Ecto neural progenitor cell (in vitro differentiated cells): ENCODE measurements at regions not wholly inside any gene's neighbourhood (a gene's known extent, or its start where the extent isn't known, plus 50 kb on each side); places are given as distances from the start of the nearest gene placed in this dataset.
A peak's percentile ranks its signal among the peaks of the same experiment; 100 is the strongest.

Experiments used
- DNase-seq: peaks from one replicate; pipeline ENCODE4 v3.0.0-alpha.2; 2018; ENCODE audit warnings: low spot score

DNA sequence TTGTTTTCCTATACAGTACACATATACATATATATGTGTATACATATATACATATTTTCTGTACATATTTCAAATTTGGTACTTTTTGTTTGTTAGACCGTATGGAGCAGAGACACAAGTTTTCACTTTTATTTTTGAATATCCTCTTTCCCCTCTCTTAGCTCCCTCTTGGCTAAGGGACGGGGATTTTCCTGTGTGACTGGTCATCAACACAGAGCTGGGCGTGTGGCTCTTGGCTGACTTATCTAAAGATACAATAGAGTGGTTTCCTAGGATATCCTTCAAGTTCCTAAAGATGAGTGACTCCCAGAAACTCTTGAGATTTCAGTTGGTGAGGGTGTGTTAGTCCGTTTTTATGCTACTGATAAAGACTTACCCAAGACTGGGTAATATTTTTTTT lies 1404.5 kb upstream of the TMEM132C start:
- DNase-seq: no peak

- DNase-seq: no peak
Measured at GRCh38 chr12:126869644-126870043, 1397.3 kb upstream of the TMEM132C start.

GRCh38 chr12:126873701-126874100 lies 1393.3 kb upstream of the TMEM132C start:
- DNase-seq: no peak

GRCh38 chr12:126874427-126875026 lies 1392.4 kb upstream of the TMEM132C start:
- peak; percentile 90 for DNase-seq

DNA sequence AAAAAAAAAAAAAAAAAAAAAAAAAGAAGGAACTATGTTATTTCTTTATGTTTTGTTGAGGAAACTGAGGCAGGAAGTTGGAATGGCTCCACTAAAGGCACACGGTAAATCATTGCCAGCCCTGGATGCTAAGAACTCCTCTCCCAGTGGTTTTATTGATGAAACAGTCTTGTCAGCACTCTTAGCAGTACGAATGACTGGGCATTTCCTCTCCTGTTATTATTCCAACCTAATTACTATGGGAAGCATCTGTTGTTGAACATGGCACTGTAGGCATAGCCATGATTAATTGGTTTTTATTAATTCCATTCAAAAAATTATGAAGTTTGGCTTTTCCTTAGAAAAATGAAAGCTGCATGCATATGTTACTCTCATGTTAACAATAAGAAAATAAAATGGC lies 1387.1 kb upstream of the TMEM132C start:
- no peak for DNase-seq

- no peak for DNase-seq
Measured at GRCh38 chr12:126883697-126884096, 1383.3 kb upstream of the TMEM132C start.

DNA sequence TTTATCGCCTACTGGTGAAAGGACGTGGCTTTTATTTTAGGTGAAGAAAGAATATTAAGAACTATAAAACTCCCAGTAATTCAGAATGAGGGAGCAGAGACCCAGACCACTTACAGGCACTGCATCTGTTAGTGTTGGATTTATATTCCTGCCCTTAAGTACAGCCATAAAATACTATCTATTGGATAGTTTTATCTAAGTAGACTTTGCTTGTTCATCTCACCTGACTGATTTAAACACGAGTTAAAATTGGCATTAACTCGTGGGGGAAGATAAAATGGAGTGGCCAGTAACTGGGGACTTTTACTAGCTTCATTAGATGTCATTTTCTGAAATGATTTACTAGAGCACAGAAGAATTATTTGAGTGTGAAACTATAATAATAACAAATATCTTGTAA lies 1377.5 kb upstream of the TMEM132C start:
- no peak for DNase-seq

DNA sequence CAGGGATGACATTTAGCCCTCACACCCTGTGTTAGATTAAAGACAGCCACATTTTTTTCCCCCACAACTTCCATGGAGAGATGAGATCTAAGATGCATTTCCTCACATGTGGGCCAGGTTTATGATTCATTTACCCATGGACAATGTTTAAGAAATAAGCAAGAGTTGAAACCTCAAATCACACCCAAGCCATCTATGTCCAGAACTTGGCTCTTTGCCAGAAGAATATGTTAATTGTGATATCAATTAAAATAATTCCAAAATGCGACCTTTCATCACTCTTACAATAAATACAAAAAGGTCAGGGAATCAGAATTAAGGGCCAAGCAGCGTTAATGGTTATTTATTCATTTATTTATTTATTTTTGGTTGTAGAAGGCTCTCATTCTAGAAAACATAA lies 1376.9 kb upstream of the TMEM132C start:
- DNase-seq: no peak

DNA sequence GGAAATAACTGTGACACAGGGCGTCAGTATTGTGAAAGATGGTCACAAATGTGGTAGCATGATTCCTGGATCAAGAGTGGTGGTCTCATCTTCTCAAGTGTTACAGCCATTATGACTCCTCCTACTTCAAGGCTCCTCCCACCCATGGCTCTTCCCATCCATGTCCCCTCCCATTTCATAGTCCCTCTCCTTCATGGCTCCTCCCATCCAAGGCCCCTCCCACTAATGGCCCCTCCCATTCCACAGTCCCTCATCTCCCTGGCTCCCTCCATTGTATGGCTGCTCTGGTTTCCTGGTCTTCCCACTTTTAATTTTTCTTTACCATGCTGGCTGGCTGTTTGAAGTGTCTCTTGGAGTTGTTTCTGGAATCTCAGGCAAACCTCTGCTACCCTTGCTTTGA lies 1375.2 kb upstream of the TMEM132C start:
- no peak for DNase-seq

DNA sequence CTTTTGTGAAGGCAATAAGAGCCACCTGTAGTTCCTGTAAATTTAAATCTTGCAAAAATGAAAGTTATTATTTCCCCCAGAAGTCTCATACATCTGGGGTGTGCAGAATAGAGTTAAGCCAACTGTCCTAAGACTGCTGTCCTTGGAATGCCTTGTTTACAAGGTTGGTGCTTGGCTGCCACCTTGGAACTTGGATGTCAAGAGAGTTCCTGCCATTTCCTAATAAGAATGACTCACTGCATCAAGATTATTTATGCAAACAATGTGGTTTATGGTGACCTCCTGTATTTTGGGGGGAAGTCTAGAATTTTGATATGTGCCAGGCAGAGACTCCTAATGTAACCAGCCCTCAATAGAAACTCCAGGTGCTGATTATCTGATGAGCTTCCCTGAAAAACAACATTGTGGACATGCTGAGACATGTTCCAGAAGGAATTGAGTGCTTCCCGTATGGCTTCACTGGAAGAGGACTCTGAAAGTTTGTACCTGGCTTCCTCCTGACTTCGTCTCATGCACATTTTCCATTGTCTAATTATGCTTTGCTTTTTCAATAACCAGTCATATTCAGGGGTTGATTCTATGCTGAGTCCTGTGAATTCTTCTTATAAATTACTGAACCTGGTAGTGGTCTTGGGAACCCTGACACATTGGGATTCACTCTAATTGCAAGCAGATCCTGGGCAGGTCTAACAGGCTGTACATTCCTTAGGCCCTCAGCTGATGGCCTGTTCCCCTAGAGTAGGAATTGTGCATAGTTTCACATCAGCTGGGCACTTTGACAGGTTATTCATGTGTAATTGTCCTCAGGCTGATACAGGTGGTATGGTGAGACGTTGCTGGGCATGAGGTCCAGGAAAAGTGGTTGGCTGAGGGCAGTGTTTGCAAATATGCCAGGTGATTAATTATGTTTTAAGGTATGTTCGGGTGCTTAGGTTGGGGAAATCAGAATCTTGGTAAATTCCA lies 1370.7 kb upstream of the TMEM132C start:
- no peak for DNase-seq

DNA sequence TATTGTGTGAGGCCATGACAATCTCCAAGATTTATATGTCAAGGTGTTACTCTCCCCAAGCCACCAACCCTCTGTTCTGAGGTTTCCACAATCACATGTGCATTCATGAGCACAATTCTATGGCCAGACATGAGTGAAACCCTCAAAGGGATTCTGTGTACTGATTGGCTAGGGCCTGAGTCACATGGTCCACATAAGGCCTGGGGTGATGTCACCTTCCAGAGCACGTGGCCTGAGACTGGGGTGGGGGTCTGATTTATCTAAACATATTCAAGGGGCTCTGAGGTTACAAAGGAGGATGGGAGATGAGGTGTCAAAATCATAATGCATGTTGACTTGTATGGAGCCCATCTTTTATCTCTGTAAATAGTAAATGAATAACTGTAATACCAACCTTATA lies 1369.9 kb upstream of the TMEM132C start:
- no peak for DNase-seq

- DNase-seq: no peak
Measured at GRCh38 chr12:126897778-126898177, 1369.2 kb upstream of the TMEM132C start.

DNA sequence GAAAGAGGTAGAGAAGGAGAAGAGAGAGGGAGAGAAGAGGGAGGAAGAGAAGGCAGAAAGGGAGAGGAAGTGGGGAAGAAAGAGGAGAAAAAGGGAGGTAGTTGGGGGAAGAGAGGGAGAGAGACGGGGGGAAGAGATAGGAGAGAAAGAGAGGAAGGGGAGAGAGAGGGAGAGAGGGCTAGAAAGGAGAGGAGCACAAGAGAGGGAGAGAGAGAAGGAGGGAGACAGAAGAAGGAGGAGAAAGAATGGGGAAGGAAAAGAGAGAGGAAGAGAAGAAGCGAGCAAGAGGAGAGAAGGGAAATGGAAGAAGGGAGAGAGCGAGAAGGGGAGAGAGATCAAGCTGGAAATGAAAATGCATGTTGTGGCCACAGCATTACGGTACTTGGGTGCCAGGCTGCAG lies 1368.4 kb upstream of the TMEM132C start:
- no peak for DNase-seq

DNA sequence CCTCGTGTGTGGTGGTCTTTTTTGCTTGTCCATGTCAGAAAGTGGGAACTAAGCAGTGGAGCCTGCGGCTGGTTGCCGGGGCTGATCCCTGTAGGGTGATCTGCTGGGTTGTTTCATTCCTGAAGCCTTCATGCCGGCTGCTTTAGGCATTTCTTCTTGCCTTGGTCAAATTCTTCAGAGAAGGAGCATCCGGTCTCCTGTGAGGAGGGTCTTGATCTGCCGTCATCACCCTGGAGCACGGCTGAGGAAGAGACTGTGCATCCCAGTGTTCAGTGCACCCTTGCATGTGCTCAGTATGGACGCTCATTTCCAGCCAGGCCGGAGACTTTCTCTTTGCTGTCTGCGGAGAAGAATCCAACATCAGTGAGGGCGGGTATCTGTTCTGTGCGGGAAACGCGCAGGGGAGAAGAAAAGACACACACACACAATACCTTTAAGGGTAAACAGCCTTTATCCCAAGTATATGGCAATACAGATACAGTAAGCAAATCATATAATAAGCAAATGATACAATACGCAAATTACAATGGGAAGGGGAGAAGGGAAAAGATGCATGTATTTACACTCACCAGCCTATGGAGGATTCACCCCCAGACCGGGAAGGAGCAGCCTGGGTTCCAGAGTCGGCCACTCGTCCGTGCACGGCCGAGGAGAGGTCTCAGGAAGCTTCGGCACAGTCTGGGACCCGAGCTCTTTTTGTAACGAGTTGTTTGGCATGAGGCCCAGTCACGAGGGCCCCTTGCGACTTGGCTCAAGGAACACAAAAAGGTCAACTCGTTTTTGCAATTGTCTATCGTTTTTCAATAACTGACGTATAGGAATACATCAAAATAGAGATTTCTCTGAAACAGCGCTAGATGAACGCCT lies 1366.8 kb upstream of the TMEM132C start:
- DNase-seq: no peak

GRCh38 chr12:126903027-126903876 lies 1363.7 kb upstream of the TMEM132C start:
- DNase-seq: no peak

- DNase-seq: no peak
Measured at GRCh38 chr12:126905752-126906151, 1361.2 kb upstream of the TMEM132C start.

DNA sequence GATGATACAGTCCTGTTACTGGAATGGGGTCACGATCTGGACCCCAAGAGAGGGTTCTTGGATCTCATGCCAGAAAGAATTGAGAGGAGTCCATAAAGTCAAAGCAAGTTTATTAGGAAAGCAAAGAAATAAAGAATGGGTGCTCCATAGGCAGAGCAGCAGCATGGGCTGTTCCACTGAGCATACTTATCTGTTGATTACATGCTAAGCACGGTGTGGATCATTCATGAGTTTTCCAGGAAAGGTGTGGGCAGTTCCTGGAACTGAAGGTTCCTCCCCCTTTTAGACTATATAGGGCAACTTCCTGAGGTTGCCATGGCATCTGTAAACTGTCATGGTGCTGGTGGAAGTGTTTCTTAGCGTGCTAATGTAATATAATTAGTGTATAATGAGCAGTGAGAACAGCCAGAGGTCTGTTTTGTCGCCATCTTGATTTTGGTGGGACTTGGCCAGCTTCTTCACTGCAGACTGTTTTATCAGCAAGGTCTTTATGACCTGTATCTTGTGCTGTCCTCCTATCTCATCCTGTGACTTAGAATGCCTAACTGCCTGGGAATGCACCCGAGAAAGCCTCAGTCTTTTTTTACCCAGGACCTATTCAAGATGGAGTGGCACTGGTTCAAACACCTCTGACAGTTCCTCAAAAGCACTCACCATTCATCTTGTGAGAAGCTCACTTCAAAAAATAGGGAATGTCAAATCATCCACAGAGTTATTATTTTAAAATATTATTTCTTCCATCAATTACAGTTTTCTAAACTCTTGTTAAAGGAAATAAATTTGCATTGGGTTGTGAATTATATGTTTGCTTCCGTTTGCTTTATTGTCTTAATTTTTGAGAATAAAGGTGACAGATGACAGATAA lies 1358.8 kb upstream of the TMEM132C start:
- DNase-seq: no peak

DNA sequence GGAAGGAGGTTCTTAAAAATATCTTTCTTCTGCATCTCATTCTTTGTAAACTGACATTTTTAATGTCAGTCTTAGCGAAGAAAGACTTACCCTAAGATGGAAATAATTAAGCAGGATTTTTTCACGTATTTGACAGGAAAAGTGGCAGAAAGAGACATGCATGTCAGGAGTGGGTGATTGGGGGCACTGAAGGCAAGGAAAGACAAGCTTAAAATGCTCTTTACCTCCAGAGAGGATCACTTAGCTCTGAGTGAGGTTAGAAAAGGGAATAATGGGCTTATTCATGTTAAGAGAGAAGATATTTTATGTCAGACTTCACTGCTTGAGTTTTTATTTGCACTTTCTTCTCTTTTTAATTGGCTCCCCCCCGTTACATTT lies 1358.2 kb upstream of the TMEM132C start:
- DNase-seq: no peak

GRCh38 chr12:126910570-126910969 lies 1356.4 kb upstream of the TMEM132C start:
- no peak for DNase-seq

GRCh38 chr12:126912111-126912510 lies 1354.9 kb upstream of the TMEM132C start:
- DNase-seq: no peak
